ENCODE measurements at regions not wholly inside any gene's neighbourhood (a gene's known extent, or its start where the extent isn't known, plus 50 kb on each side); places are given as distances from the start of the nearest gene placed in this dataset.

GRCh38 chr4:147284256-147284835 is 196.6 kb upstream of the EDNRA start:
- no peak for TF ChIP-seq EZH2phosphoT487 (IDR thresholded peaks at IDR 0.05; ENCODE audit: borderline replicate concordance, low read length)
- Histone ChIP-seq H3K4me1 (ENCODE audit: control insufficient read depth, low read length) (no peaks in the 10 kb centered on the region), H3K4me3 (ENCODE audit: low read length) (no peak overlapping the region), H3F3A (ENCODE audit: control insufficient read depth, insufficient read depth) (no peaks in the 10 kb centered on the region), H3K4me2 (ENCODE audit: low read length) (no peak overlapping the region), H3K27me3 (ENCODE audit: control insufficient read depth, low read length) (no peaks in the 10 kb centered on the region), H3K9me3 (ENCODE audit: control insufficient read depth, insufficient read depth, low read length) (no peaks in the 10 kb centered on the region), H3K27ac (ENCODE audit: low read depth, low read length) (no peak overlapping the region), H4K20me1 (ENCODE audit: control insufficient read depth, insufficient read depth, low read depth, low read length) (no peaks in the 10 kb centered on the region), H3K36me3 (ENCODE audit: control insufficient read depth, low read length) (no peaks in the 10 kb centered on the region), H3K79me2 (ENCODE audit: control insufficient read depth, low read length) (no peaks in the 10 kb centered on the region), H3K9me2 (replicated peaks; ENCODE audit: control insufficient read depth, low read length) (no peaks in the 10 kb centered on the region)

GRCh38 chr4:147284935-147285334 is 196.0 kb upstream of the EDNRA start:
- TF ChIP-seq CTCF (IDR thresholded peaks at IDR 0.05; ENCODE audit: low read depth, low read length, poor library complexity, severe bottlenecking) (no peak), EZH2phosphoT487 (IDR thresholded peaks at IDR 0.05; ENCODE audit: borderline replicate concordance, low read length) (no peak)
- Histone ChIP-seq H3K79me2 (ENCODE audit: control insufficient read depth, low read length) (no peaks in the 10 kb centered on the region), H3K36me3 (ENCODE audit: control insufficient read depth, low read length) (no peaks in the 10 kb centered on the region), H3K4me2 (ENCODE audit: low read length) (no peak overlapping the region), H3K9me2 (replicated peaks; ENCODE audit: control insufficient read depth, low read length) (no peaks in the 10 kb centered on the region), H3K27me3 (ENCODE audit: control insufficient read depth, low read length) (no peaks in the 10 kb centered on the region), H3F3A (ENCODE audit: control insufficient read depth, insufficient read depth) (no peaks in the 10 kb centered on the region), H4K20me1 (ENCODE audit: control insufficient read depth, insufficient read depth, low read depth, low read length) (no peaks in the 10 kb centered on the region), H3K4me3 (ENCODE audit: low read length) (no peak overlapping the region), H3K27ac (ENCODE audit: low read depth, low read length) (no peak overlapping the region), H3K4me1 (ENCODE audit: control insufficient read depth, low read length) (no peaks in the 10 kb centered on the region), H3K9me3 (ENCODE audit: control insufficient read depth, insufficient read depth, low read length) (no peaks in the 10 kb centered on the region)

DNA sequence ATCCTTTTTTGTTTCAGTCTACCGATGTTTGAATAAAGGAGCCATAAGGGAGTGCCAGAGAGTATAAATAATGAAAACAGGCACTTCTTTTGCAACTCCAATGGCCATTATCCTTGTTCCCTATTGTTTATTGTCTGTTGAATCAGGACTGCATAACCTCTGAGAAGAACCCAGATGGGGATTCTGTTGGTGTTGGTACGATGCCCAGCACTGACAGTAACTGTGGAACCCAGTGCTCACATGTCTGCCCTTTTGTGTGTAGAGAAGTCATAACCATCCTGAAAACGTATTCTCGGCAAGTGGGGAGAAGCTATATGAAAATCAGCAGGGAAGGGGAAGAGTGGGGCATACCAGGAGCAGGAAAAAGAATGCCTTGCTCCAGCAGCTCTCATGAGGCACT is 195.1 kb upstream of the EDNRA start:
- H3K4me2 ChIP-seq (ENCODE audit: low read length) = no peak overlapping the region
- no peak overlapping the region for H3K4me3 ChIP-seq (ENCODE audit: low read length)
- H3K27me3 ChIP-seq (ENCODE audit: control insufficient read depth, low read length) = no peaks in the 10 kb centered on the region
- no peaks in the 10 kb centered on the region for H3K9me2 ChIP-seq (replicated peaks; ENCODE audit: control insufficient read depth, low read length)
- H3K27ac ChIP-seq (ENCODE audit: low read depth, low read length) = no peak overlapping the region
- no peaks in the 10 kb centered on the region for H3F3A ChIP-seq (ENCODE audit: control insufficient read depth, insufficient read depth)
- no peaks in the 10 kb centered on the region for H3K4me1 ChIP-seq (ENCODE audit: control insufficient read depth, low read length)
- H4K20me1 ChIP-seq (ENCODE audit: control insufficient read depth, insufficient read depth, low read depth, low read length) = no peaks in the 10 kb centered on the region
- no peaks in the 10 kb centered on the region for H3K79me2 ChIP-seq (ENCODE audit: control insufficient read depth, low read length)
- H3K36me3 ChIP-seq (ENCODE audit: control insufficient read depth, low read length) = no peaks in the 10 kb centered on the region
- H3K9me3 ChIP-seq (ENCODE audit: control insufficient read depth, insufficient read depth, low read length) = no peaks in the 10 kb centered on the region
- TF ChIP-seq CTCF (IDR thresholded peaks at IDR 0.05; ENCODE audit: low read depth, low read length, poor library complexity, severe bottlenecking) (no peak), EZH2phosphoT487 (IDR thresholded peaks at IDR 0.05; ENCODE audit: borderline replicate concordance, low read length) (no peak)

DNA sequence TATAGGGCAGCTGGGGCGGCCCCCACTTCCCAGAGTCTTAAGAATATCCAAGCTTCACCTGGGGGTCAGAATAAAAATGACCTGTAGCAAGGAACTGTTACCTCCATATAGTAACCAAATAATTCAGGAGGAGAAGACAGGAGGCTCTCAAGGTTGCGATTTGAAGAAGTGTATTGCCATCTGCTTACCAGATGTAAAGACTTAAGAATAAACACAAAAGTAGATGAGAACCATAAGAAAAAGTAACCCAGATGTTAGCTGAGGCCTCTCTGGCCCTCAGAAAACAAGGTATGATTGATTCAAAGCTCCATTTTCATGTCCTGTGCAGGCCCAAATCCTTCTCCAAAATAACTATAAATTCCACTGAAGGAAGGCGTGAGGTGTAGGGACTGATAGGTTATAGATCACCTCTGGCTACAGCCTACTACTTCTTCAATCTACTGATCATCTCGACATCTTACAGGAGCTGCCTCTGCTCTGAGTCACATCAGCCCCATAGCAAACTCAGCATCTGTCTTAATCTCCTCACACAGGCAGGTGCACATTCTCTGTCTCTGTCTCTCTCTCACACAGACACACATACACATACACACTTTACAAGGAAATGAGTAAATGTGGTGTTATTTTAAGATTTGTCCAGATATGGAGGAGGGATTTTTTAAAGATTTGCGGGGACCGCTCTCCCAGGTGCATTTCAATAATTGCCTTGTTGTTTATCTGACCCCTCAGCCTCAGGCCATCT is 193.9 kb upstream of the EDNRA start:
- no peaks in the 10 kb centered on the region for H3F3A ChIP-seq (ENCODE audit: control insufficient read depth, insufficient read depth)
- H3K9me3 ChIP-seq (ENCODE audit: control insufficient read depth, insufficient read depth, low read length) = no peaks in the 10 kb centered on the region

More for the DNA sequence above, 193.9 kb upstream of the EDNRA start:
- H3K9me2 ChIP-seq (replicated peaks; ENCODE audit: control insufficient read depth, low read length) = no peaks in the 10 kb centered on the region
- H3K4me3 ChIP-seq (ENCODE audit: low read length) = no peak overlapping the region
- TF ChIP-seq EZH2phosphoT487 (IDR thresholded peaks at IDR 0.05; ENCODE audit: borderline replicate concordance, low read length) (no peak), CTCF (IDR thresholded peaks at IDR 0.05; ENCODE audit: low read depth, low read length, poor library complexity, severe bottlenecking) (no peak)
- no peaks in the 10 kb centered on the region for H3K27me3 ChIP-seq (ENCODE audit: control insufficient read depth, low read length)
- H3K36me3 ChIP-seq (ENCODE audit: control insufficient read depth, low read length) = no peaks in the 10 kb centered on the region
- no peaks in the 10 kb centered on the region for H4K20me1 ChIP-seq (ENCODE audit: control insufficient read depth, insufficient read depth, low read depth, low read length)
- no peaks in the 10 kb centered on the region for H3K4me1 ChIP-seq (ENCODE audit: control insufficient read depth, low read length)
- H3K27ac ChIP-seq (ENCODE audit: low read depth, low read length) = no peak overlapping the region
- H3K79me2 ChIP-seq (ENCODE audit: control insufficient read depth, low read length) = no peaks in the 10 kb centered on the region
- H3K4me2 ChIP-seq (ENCODE audit: low read length) = no peak overlapping the region

All from DOHH2 (cell line).